GM18907 (cell line): ENCODE measurements at regions not wholly inside any gene's neighbourhood (a gene's known extent, or its start where the extent isn't known, plus 50 kb on each side); places are given as distances from the start of the nearest gene placed in this dataset.

Source experiments
- ATAC-seq: cut with Tn5 transposase; IDR thresholded peaks from one replicate; pipeline ENCODE4 v1.9.1; 2021; ENCODE audit warnings: mild to moderate bottlenecking, moderate library complexity; ENCODE audit not compliant: unreplicated experiment

GRCh38 chr2:235140801-235141081 lies 188.9 kb downstream of the SH3BP4 start:
- ATAC-seq = no peak

GRCh38 chr2:235141411-235142128 lies 189.8 kb downstream of the SH3BP4 start:
- ATAC-seq = no peak

GRCh38 chr2:235142601-235143000 lies 190.8 kb downstream of the SH3BP4 start:
- no peak for ATAC-seq

- no peak for ATAC-seq
These were observed 192.0 kb downstream of the SH3BP4 start for GRCh38 chr2:235143789-235144188.

GRCh38 chr2:235144291-235144690 lies 192.5 kb downstream of the SH3BP4 start:
- ATAC-seq = no peak

- ATAC-seq = no peak
These were observed 194.4 kb downstream of the SH3BP4 start for GRCh38 chr2:235146206-235146605.

GRCh38 chr2:235146871-235147565 lies 195.2 kb downstream of the SH3BP4 start:
- ATAC-seq = no peak

- ATAC-seq = no peak
These were observed 196.7 kb downstream of the SH3BP4 start for GRCh38 chr2:235148201-235149170.

GRCh38 chr2:235149240-235149659 lies 197.4 kb downstream of the SH3BP4 start:
- no peak for ATAC-seq

- ATAC-seq = no peak
These were observed 197.9 kb downstream of the SH3BP4 start for GRCh38 chr2:235149736-235150135.

GRCh38 chr2:235151152-235151551 lies 199.3 kb downstream of the SH3BP4 start:
- ATAC-seq = no peak

GRCh38 chr2:235155163-235155562 lies 203.3 kb downstream of the SH3BP4 start:
- ATAC-seq = no peak

GRCh38 chr2:235156055-235156454 lies 204.2 kb downstream of the SH3BP4 start:
- no peak for ATAC-seq

GRCh38 chr2:235157746-235158482 lies 206.1 kb downstream of the SH3BP4 start:
- ATAC-seq = no peak

GRCh38 chr2:235160281-235160810 lies 208.5 kb downstream of the SH3BP4 start:
- ATAC-seq = no peak

GRCh38 chr2:235161565-235161964 lies 209.7 kb downstream of the SH3BP4 start:
- ATAC-seq = no peak

- ATAC-seq = no peak
These were observed 210.4 kb downstream of the SH3BP4 start for GRCh38 chr2:235162082-235162836.

GRCh38 chr2:235162837-235163197 lies 211.0 kb downstream of the SH3BP4 start:
- ATAC-seq = no peak

GRCh38 chr2:235165136-235165535 lies 213.3 kb downstream of the SH3BP4 start:
- no peak for ATAC-seq

- ATAC-seq = no peak
These were observed 213.8 kb downstream of the SH3BP4 start for GRCh38 chr2:235165631-235166030.
